GM19452 (cell line): ENCODE measurements at regions not wholly inside any gene's neighbourhood (a gene's known extent, or its start where the extent isn't known, plus 50 kb on each side); places are given as distances from the start of the nearest gene placed in this dataset.
A peak's percentile ranks its signal among the peaks of the same experiment; 100 is the strongest.

Experiments
- ATAC-seq: cut with Tn5 transposase; IDR thresholded peaks from one replicate; pipeline ENCODE4 v1.9.1; 2021; ENCODE audit not compliant: unreplicated experiment

GRCh38 chr1:220367833-220368232, 95.6 kb upstream of the RAB3GAP2 start:
- ATAC-seq, result no peak

- no peak for ATAC-seq
These were observed 94.0 kb upstream of the RAB3GAP2 start for GRCh38 chr1:220366269-220366668.

- no peak for ATAC-seq
These were observed 91.1 kb upstream of the RAB3GAP2 start for GRCh38 chr1:220363196-220363837.

- ATAC-seq, result no peak
These were observed 85.0 kb upstream of the RAB3GAP2 start for GRCh38 chr1:220356981-220357850.

- no peak for ATAC-seq
These were observed 81.2 kb upstream of the RAB3GAP2 start for GRCh38 chr1:220353229-220354012.

GRCh38 chr1:220348211-220348610, 76.0 kb upstream of the RAB3GAP2 start:
- ATAC-seq, result no peak

GRCh38 chr1:220347654-220348175, 75.5 kb upstream of the RAB3GAP2 start:
- ATAC-seq, result no peak

GRCh38 chr1:220344745-220345144, 72.5 kb upstream of the RAB3GAP2 start:
- peak; percentile 53 for ATAC-seq

GRCh38 chr1:220342853-220343252, 70.6 kb upstream of the RAB3GAP2 start:
- no peak for ATAC-seq

GRCh38 chr1:220341126-220341525, 68.9 kb upstream of the RAB3GAP2 start:
- ATAC-seq, result no peak

- ATAC-seq, result no peak
These were observed 67.3 kb upstream of the RAB3GAP2 start for GRCh38 chr1:220339581-220339980.

- ATAC-seq, result no peak
These were observed 66.5 kb upstream of the RAB3GAP2 start for GRCh38 chr1:220338759-220339158.

- no peak for ATAC-seq
These were observed 64.3 kb upstream of the RAB3GAP2 start for GRCh38 chr1:220336391-220337031.

GRCh38 chr1:220335668-220336067, 63.4 kb upstream of the RAB3GAP2 start:
- ATAC-seq, result no peak

- no peak for ATAC-seq
These were observed 59.1 kb upstream of the RAB3GAP2 start for GRCh38 chr1:220331318-220331717.

GRCh38 chr1:220330265-220330664, 58.0 kb upstream of the RAB3GAP2 start:
- no peak for ATAC-seq

- ATAC-seq, result no peak
These were observed 54.9 kb upstream of the RAB3GAP2 start for GRCh38 chr1:220327106-220327505.

- ATAC-seq, result no peak
These were observed 54.3 kb upstream of the RAB3GAP2 start for GRCh38 chr1:220326578-220326977.

- no peak for ATAC-seq
These were observed 53.2 kb upstream of the RAB3GAP2 start for GRCh38 chr1:220325306-220325995.

GRCh38 chr1:220323717-220324116, 51.5 kb upstream of the RAB3GAP2 start:
- no peak for ATAC-seq
